ENCODE measurements at regions not wholly inside any gene's neighbourhood (a gene's known extent, or its start where the extent isn't known, plus 50 kb on each side); places are given as distances from the start of the nearest gene placed in this dataset.

DNA sequence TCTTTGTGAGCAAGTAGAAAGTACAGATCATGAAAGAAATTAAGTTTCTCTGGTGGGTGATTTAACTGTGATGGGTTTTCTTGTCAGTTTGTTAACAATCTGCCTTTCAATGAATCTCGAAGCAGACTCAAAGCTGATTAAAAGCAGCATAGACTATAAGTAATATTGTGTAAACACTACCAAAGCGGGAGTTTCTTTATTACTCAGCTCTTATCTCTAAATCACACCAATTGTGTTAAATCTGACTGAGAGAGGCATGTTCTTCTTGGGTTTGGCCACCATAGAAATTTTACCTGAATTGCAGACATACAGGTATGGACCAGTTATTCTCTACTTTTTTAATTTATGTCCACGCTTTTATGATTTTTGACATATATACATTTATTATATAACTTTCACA lies 65.2 kb downstream of the DKK1 start:
- peaks cover 0 to 10% of the 10 kb centered on the region in 2 experiments; a peak in 1 of 4 replicates for H3K4me1 ChIP-seq (ENCODE audit: control insufficient read depth in 1 of 2, insufficient read depth in 2 of 2, low read length in 2 of 2)
- CTCF ChIA-PET = no interaction called here
- peak; percentile 31 for TF ChIP-seq TCF7L2 (IDR thresholded peaks at IDR 0.05; ENCODE audit: borderline replicate concordance, extremely low read depth, insufficient read depth, insufficient read length)
- no peak for TF ChIP-seq SRF (IDR thresholded peaks at IDR 0.05; ENCODE audit: low read depth)
- ATAC-seq = no peak
- RAD21 ChIA-PET (ENCODE audit: low non-redundant PET in 1 of 2, low total read pairs in 2 of 2, uncharacterized antibody in 2 of 2, unreplicated experiment in 2 of 2) = no interaction called here
- H3K27me3 ChIP-seq (ENCODE audit: insufficient read depth, low read length) = no peaks in the 10 kb centered on the region
- no peak overlapping the region for H3K27ac ChIP-seq (ENCODE audit: low read depth, low read length)
- intact Hi-C loops (cut with micrococcal nuclease) = no loop called here
- H3K36me3 ChIP-seq (ENCODE audit: control insufficient read depth in 1 of 2, insufficient read depth in 2 of 2, low read length in 2 of 2) = no peaks in the 10 kb centered on the region
- no TSS peak for BruUV-seq (replicated peaks)
- peak overlapping the region; percentile 3 for H2AFZ ChIP-seq (ENCODE audit: low read depth, low read length, poor library complexity, severe bottlenecking)
- H3K9ac ChIP-seq (ENCODE audit: low read length) = no peak overlapping the region
- no peaks in the 10 kb centered on the region for H3K79me2 ChIP-seq (ENCODE audit: insufficient read depth, low read length)
- DNase-seq (ENCODE audit: low read depth, low spot score) = no peak
- POLR2A ChIA-PET = no interaction called here
- H3K9me3 ChIP-seq (ENCODE audit: control insufficient read depth in 1 of 2, insufficient read depth in 1 of 2, low read depth in 1 of 2, low read length in 2 of 2) = no peaks in the 10 kb centered on the region
- no peaks in the 10 kb centered on the region for H3K9me2 ChIP-seq (ENCODE audit: insufficient read depth)
- no peaks in the 10 kb centered on the region for H4K20me1 ChIP-seq (ENCODE audit: insufficient read depth)
- no peak overlapping the region for H3K4me2 ChIP-seq (ENCODE audit: low read length)
- no peak overlapping the region for H3K4me3 ChIP-seq (replicated peaks in 1 of 2; ENCODE audit: low read depth in 1 of 2, low read length in 2 of 2)

DNA sequence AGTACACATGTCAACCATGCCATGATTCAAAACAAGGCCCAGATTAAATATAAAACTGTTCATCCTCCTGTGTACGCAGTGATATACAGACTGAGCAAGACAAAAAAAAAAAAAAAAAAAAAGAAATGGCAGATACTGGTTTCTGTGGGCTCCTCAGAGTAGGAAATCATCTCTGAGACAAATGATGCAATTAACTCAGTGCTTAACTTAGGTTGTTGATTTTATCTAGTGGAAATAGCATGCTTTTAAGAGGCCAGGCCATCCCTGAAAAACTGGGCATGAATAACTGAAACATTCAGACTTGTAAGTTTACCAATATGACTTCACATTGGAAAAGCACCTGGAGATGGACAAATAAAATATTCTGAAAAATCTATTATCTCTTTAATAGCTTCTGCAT lies 69.0 kb downstream of the DKK1 start:
- no peak for DNase-seq (ENCODE audit: low read depth, low spot score)
- Histone ChIP-seq H3K36me3 (ENCODE audit: control insufficient read depth in 1 of 2, insufficient read depth in 2 of 2, low read length in 2 of 2) (no peaks in the 10 kb centered on the region), H3K9me2 (ENCODE audit: insufficient read depth) (no peaks in the 10 kb centered on the region), H3K4me1 (ENCODE audit: control insufficient read depth in 1 of 2, insufficient read depth in 2 of 2, low read length in 2 of 2) (peaks cover 4 to 8% of the 10 kb centered on the region in 2 experiments; a peak in 3 of 4 replicates), H3K4me3 (replicated peaks in 1 of 2; ENCODE audit: low read depth in 1 of 2, low read length in 2 of 2) (no peak overlapping the region), H3K9me3 (ENCODE audit: control insufficient read depth in 1 of 2, insufficient read depth in 1 of 2, low read depth in 1 of 2, low read length in 2 of 2) (no peaks in the 10 kb centered on the region), H4K20me1 (ENCODE audit: insufficient read depth) (no peaks in the 10 kb centered on the region), H3K9ac (ENCODE audit: low read length) (no peak overlapping the region), H3K79me2 (ENCODE audit: insufficient read depth, low read length) (no peaks in the 10 kb centered on the region), H3K4me2 (ENCODE audit: low read length) (no peak overlapping the region), H3K27ac (ENCODE audit: low read depth, low read length) (no peak overlapping the region), H2AFZ (ENCODE audit: low read depth, low read length, poor library complexity, severe bottlenecking) (no peak overlapping the region), H3K27me3 (ENCODE audit: insufficient read depth, low read length) (no peaks in the 10 kb centered on the region)
- no TSS peak for BruUV-seq (replicated peaks)
- ATAC-seq = no peak
- intact Hi-C loops (cut with micrococcal nuclease) = no loop called here
- ChIA-PET RAD21 (ENCODE audit: low non-redundant PET in 1 of 2, low total read pairs in 2 of 2, uncharacterized antibody in 2 of 2, unreplicated experiment in 2 of 2) (no interaction called here), CTCF (no interaction called here), POLR2A (no interaction called here)
- TF ChIP-seq CBX3 (IDR thresholded peaks at IDR 0.05; ENCODE audit: low read depth) (no peak), YY1 (IDR thresholded peaks at IDR 0.05; ENCODE audit: extremely low read depth, insufficient replicate concordance, low read depth, low read length) (no peak), ZFX (IDR thresholded peaks at IDR 0.05) (no peak), POLR2AphosphoS5 (IDR thresholded peaks at IDR 0.05; ENCODE audit: low read depth, low read length) (no peak), SP1 (IDR thresholded peaks at IDR 0.05; ENCODE audit: low read depth) (no peak), TCF7L2 (IDR thresholded peaks at IDR 0.05; ENCODE audit: borderline replicate concordance, extremely low read depth, insufficient read depth, insufficient read length) (no peak), EGR1 (IDR thresholded peaks at IDR 0.05; ENCODE audit: low read depth) (no peak), RAD21 (IDR thresholded peaks at IDR 0.05; ENCODE audit: low read depth) (no peak), FOSL1 (IDR thresholded peaks at IDR 0.05; ENCODE audit: low read depth) (no peak), SIN3A (IDR thresholded peaks at IDR 0.05; ENCODE audit: low read depth) (no peak), ELF1 (IDR thresholded peaks at IDR 0.05; ENCODE audit: borderline replicate concordance, low read depth) (no peak), POLR2A (IDR thresholded peaks at IDR 0.05; ENCODE audit: borderline replicate concordance, extremely low read depth, insufficient read depth, insufficient read length) (no peak), SRF (IDR thresholded peaks at IDR 0.05; ENCODE audit: low read depth) (no peak), JUND (IDR thresholded peaks at IDR 0.05) (no peak)
- TF ChIP-seq, protein P1, sequence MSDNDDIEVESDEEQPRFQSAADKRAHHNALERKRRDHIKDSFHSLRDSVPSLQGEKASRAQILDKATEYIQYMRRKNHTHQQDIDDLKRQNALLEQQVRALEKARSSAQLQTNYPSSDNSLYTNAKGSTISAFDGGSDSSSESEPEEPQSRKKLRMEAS (IDR thresholded peaks at IDR 0.05) = no peak
- TF ChIP-seq, protein P2, sequence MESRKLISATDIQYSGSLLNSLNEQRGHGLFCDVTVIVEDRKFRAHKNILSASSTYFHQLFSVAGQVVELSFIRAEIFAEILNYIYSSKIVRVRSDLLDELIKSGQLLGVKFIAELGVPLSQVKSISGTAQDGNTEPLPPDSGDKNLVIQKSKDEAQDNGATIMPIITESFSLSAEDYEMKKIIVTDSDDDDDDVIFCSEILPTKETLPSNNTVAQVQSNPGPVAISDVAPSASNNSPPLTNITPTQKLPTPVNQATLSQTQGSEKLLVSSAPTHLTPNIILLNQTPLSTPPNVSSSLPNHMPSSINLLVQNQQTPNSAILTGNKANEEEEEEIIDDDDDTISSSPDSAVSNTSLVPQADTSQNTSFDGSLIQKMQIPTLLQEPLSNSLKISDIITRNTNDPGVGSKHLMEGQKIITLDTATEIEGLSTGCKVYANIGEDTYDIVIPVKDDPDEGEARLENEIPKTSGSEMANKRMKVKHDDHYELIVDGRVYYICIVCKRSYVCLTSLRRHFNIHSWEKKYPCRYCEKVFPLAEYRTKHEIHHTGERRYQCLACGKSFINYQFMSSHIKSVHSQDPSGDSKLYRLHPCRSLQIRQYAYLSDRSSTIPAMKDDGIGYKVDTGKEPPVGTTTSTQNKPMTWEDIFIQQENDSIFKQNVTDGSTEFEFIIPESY (IDR thresholded peaks at IDR 0.05; ENCODE audit: extremely low read depth, insufficient replicate concordance, low read length) = no peak
- TF ChIP-seq, protein P3, sequence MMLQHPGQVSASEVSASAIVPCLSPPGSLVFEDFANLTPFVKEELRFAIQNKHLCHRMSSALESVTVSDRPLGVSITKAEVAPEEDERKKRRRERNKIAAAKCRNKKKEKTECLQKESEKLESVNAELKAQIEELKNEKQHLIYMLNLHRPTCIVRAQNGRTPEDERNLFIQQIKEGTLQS (IDR thresholded peaks at IDR 0.05) = no peak
- TF ChIP-seq, protein P4, sequence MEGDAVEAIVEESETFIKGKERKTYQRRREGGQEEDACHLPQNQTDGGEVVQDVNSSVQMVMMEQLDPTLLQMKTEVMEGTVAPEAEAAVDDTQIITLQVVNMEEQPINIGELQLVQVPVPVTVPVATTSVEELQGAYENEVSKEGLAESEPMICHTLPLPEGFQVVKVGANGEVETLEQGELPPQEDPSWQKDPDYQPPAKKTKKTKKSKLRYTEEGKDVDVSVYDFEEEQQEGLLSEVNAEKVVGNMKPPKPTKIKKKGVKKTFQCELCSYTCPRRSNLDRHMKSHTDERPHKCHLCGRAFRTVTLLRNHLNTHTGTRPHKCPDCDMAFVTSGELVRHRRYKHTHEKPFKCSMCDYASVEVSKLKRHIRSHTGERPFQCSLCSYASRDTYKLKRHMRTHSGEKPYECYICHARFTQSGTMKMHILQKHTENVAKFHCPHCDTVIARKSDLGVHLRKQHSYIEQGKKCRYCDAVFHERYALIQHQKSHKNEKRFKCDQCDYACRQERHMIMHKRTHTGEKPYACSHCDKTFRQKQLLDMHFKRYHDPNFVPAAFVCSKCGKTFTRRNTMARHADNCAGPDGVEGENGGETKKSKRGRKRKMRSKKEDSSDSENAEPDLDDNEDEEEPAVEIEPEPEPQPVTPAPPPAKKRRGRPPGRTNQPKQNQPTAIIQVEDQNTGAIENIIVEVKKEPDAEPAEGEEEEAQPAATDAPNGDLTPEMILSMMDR (IDR thresholded peaks at IDR 0.05 in 2 of 3, conservative IDR thresholded peaks at IDR 0.05 in 1 of 3; ENCODE audit: borderline replicate concordance in 1 of 3, insufficient read depth in 1 of 3, low read depth in 2 of 3, low read length in 2 of 3) = no peak

Data from HCT116 (cell line).